A549 (cell line): ENCODE measurements at regions not wholly inside any gene's neighbourhood (a gene's known extent, or its start where the extent isn't known, plus 50 kb on each side); places are given as distances from the start of the nearest gene placed in this dataset.

ENCODE experiments used
- ATAC-seq, 2 experiments: fragments of 200-7000 bp in 1 of 2; fragments of >200 bp in 1 of 2; cut with Nextera tagmentation in 1 of 2; cut with Tn5 transposase in 1 of 2; 3 replicates each; pipeline versions ENCODE4 v1.8.0 to v1.9.1; 2018 to 2020; ENCODE audit warnings: mild to moderate bottlenecking in 1 of 2, moderate library complexity in 1 of 2
- CTCF ChIA-PET: fragments of 300-600 bp; sonication (Branson Sonifier 250); formaldehyde crosslinking; extraction: SDS; loops from one replicate; lab custom pipeline; 2021; ENCODE audit warnings: antibody characterized with exemption, inconsistent platforms; lab: Yijun Ruan, JAX
- POLR2A ChIA-PET: fragments of 350-600 bp; formaldehyde crosslinking; extraction: SDS; loops from one replicate; lab custom pipeline; 2021; ENCODE audit warnings: antibody characterized with exemption, inconsistent platforms; lab: Yijun Ruan, JAX
- DNase-seq, 2 experiments: peaks; one replicate each; pipeline versions ENCODE4 v3.0.0 to v3.0.0-alpha.2; 2011 to 2016; ENCODE audit warnings: low read depth in 1 of 2, low spot score in 1 of 2
- FAIRE-seq: peaks from 2 replicates; lab custom pipeline; 2011; peaks lifted over from hg19 to GRCh38; lab: Jason Lieb, UNC
- H3K27ac ChIP-seq, 2 experiments: fragments of >200 bp; sonication (Bioruptor Twin); formaldehyde crosslinking; 3 replicates each; pipeline ENCODE4 v1.5.1; 2016 to 2017
- H3K4me1 ChIP-seq: fragments of >200 bp; sonication (Bioruptor Twin); formaldehyde crosslinking; 3 replicates; pipeline ENCODE4 v1.6.1; 2016
- H3K4me2 ChIP-seq: fragments of >200 bp; sonication (Bioruptor Twin); formaldehyde crosslinking; 3 replicates; pipeline ENCODE4 v1.6.1; 2016
- H3K4me3 ChIP-seq: fragments of >200 bp; sonication (Bioruptor Twin); formaldehyde crosslinking; 3 replicates; pipeline ENCODE4 v1.5.1; 2016
- H3K9me3 ChIP-seq: fragments of >200 bp; sonication (Bioruptor Twin); formaldehyde crosslinking; 3 replicates; pipeline ENCODE4 v1.6.1; 2016
- ATOH8 ChIP-seq: fragments of 250-450 bp; sonication (Bioruptor Pico); IDR thresholded peaks from 2 replicates; pipeline ENCODE4 v1.5.0; 2020; ENCODE audit warnings: low read depth, mild to moderate bottlenecking, moderate library complexity
- CHD2 ChIP-seq: fragments of 150-350 bp; IDR thresholded peaks from 2 replicates; pipeline ENCODE4 v1.6.1; 2014; ENCODE audit warnings: low read length; ENCODE audit not compliant: partially characterized antibody
- CTCF ChIP-seq: fragments of >200 bp; sonication (Bioruptor Twin); formaldehyde crosslinking; IDR thresholded peaks from 3 replicates; pipeline ENCODE4 v1.5.1; 2016
- ELK1 ChIP-seq: fragments of 150-350 bp; IDR thresholded peaks from 2 replicates; pipeline ENCODE4 v1.6.1; 2014; ENCODE audit warnings: low read depth, mild to moderate bottlenecking, low read length
- ESRRA ChIP-seq: fragments of 150-350 bp; IDR thresholded peaks from 2 replicates; pipeline ENCODE4 v1.6.1; 2014; ENCODE audit warnings: mild to moderate bottlenecking, low read length, borderline replicate concordance
- FOSB ChIP-seq: fragments of 250-450 bp; sonication (Bioruptor Pico); IDR thresholded peaks from 2 replicates; pipeline ENCODE4 v1.5.0; 2020; ENCODE audit warnings: mild to moderate bottlenecking, moderate library complexity
- FOSL2 ChIP-seq, 2 experiments: fragments of 450-650 bp in 1 of 2; fragments of >200 bp in 1 of 2; sonication (Bioruptor Twin) in 1 of 2; formaldehyde crosslinking; IDR thresholded peaks; 2 replicates each; pipeline versions ENCODE4 v1.5.0 to v1.6.1; 2016 to 2020; ENCODE audit warnings: mild to moderate bottlenecking in 1 of 2, moderate library complexity in 1 of 2
- HES2 ChIP-seq: fragments of >200 bp; sonication (Bioruptor Twin); formaldehyde crosslinking; IDR thresholded peaks from 2 replicates; pipeline ENCODE4 v1.6.1; 2016
- HEYL ChIP-seq: fragments of 250-450 bp; sonication (Bioruptor Pico); IDR thresholded peaks from 2 replicates; pipeline ENCODE4 v1.8.0; 2021; ENCODE audit warnings: mild to moderate bottlenecking, moderate library complexity
- HOXA7 ChIP-seq: fragments of 250-450 bp; sonication (Bioruptor Pico); IDR thresholded peaks from 2 replicates; pipeline ENCODE4 v1.5.0; 2020; ENCODE audit warnings: mild to moderate bottlenecking, moderate library complexity
- JUNB ChIP-seq: fragments of >200 bp; sonication (Bioruptor Twin); formaldehyde crosslinking; IDR thresholded peaks from 2 replicates; pipeline ENCODE4 v1.6.1; 2016
- MAX ChIP-seq: IDR thresholded peaks from 2 replicates; pipeline ENCODE4 v1.6.1; 2012
- MAZ ChIP-seq: fragments of 150-350 bp; IDR thresholded peaks from 2 replicates; pipeline ENCODE4 v1.6.1; 2014; ENCODE audit warnings: antibody characterized with exemption, low read depth, low read length, borderline replicate concordance
- POLR2A ChIP-seq: IDR thresholded peaks from 2 replicates; pipeline ENCODE4 v1.6.1; 2012; ENCODE audit warnings: mild to moderate bottlenecking, low read length
- POLR2AphosphoS2 ChIP-seq: conservative IDR thresholded peaks from 2 replicates; pipeline ENCODE4 v1.6.1; 2012; ENCODE audit warnings: low read length, improper control_type of control experiment, inconsistent platforms
- RARB ChIP-seq: fragments of 250-450 bp; sonication (Bioruptor Pico); IDR thresholded peaks from 2 replicates; pipeline ENCODE4 v1.8.0; 2021; ENCODE audit warnings: mild to moderate bottlenecking, moderate library complexity
- REST ChIP-seq: fragments of 200-600 bp; sonication (generic); IDR thresholded peaks from 2 replicates; pipeline ENCODE4 v1.6.1; 2016; ENCODE audit warnings: antibody characterized with exemption, mild to moderate bottlenecking, moderate library complexity
- RNF2 ChIP-seq: fragments of 200-600 bp; sonication (generic); IDR thresholded peaks from 2 replicates; pipeline ENCODE4 v1.6.1; 2016; ENCODE audit warnings: low read depth, mild to moderate bottlenecking, antibody characterized with exemption, moderate library complexity, borderline replicate concordance
- SMC3 ChIP-seq: fragments of >200 bp; sonication (Bioruptor Twin); formaldehyde crosslinking; IDR thresholded peaks from 3 replicates; pipeline ENCODE4 v1.6.1; 2018; ENCODE audit warnings: inconsistent platforms
- USF2 ChIP-seq: fragments of 450-650 bp; IDR thresholded peaks from 2 replicates; pipeline ENCODE4 v1.6.1; 2014; ENCODE audit warnings: antibody characterized with exemption
- ZFP36 ChIP-seq: fragments of 450-650 bp; IDR thresholded peaks from 2 replicates; pipeline ENCODE4 v1.6.1; 2014; ENCODE audit warnings: borderline replicate concordance; ENCODE audit not compliant: partially characterized antibody
- ZSCAN20 ChIP-seq: fragments of 250-450 bp; sonication (Bioruptor Pico); IDR thresholded peaks from 2 replicates; pipeline ENCODE4 v1.8.0; 2022; ENCODE audit warnings: mild to moderate bottlenecking, moderate library complexity
- WGBS: methylation state at CpG from one replicate; pipeline ENCODE4 v1.1.6; 2017; ENCODE audit errors: missing lambda C conversion rate; 5-methylcytosine and 5-hydroxymethylcytosine counted together

- no peak for TF ChIP-seq CTCF
- TF ChIP-seq ELK1 = no peak
- TF ChIP-seq REST = no peak
- TF ChIP-seq, all 56 proteins: peak for 0
Observed at GRCh38 chr10:78769526-78769925, 299.2 kb upstream of the ZMIZ1 start (continued).

- POLR2A ChIA-PET = no interaction called here
- ATAC-seq (no peak), FAIRE-seq (no peak), DNase-seq (no peak)
- Histone ChIP-seq H3K4me2 (no peak overlapping the region), H3K4me3 (no peak overlapping the region), H3K4me1 (peaks cover 4% of the 10 kb centered on the region; the same call in 1 of the 3 replicates), H3K27ac (no peak overlapping the region), H3K9me3 (no peaks in the 10 kb centered on the region)
- TF ChIP-seq POLR2A (no peak), CTCF (no peak), POLR2AphosphoS2 (no peak), HEYL (CRISPR knock-in tag) (no peak), HOXA7 (CRISPR knock-in tag) (no peak), RARB (CRISPR knock-in tag) (no peak), RNF2 (no peak)
- CTCF ChIA-PET = interaction anchor here (1.0 kb wide), 2 partner anchors 94 to 204 kb away, joined by 3 read pairs; no protein-coding TSS in a partner anchor
- WGBS = 83% methylated on average over 16 of the region's 16 CpGs
Observed at GRCh38 chr10:78770167-78771090, 298.3 kb upstream of the ZMIZ1 start.

- no peaks in the 10 kb centered on the region for H3K9me3 ChIP-seq
- DNase-seq (no peak), ATAC-seq (no peak), FAIRE-seq (no peak)
- H3K27ac ChIP-seq = no peak overlapping the region
- CTCF ChIA-PET = no interaction called here
- H3K4me2 ChIP-seq = no peak overlapping the region
- WGBS = 81% methylated on average over 7 of the region's 7 CpGs
- POLR2A ChIA-PET = no interaction called here
- H3K4me1 ChIP-seq = peaks cover 8% of the 10 kb centered on the region; the same call in 1 of the 3 replicates
- H3K4me3 ChIP-seq = no peak overlapping the region
- TF ChIP-seq MAZ = no peak
- TF ChIP-seq HES2 = no peak
- TF ChIP-seq ZSCAN20 = no peak
- TF ChIP-seq FOSB (CRISPR knock-in tag) = no peak
- TF ChIP-seq ATOH8 (CRISPR knock-in tag) = no peak
- no peak for TF ChIP-seq ZFP36
- TF ChIP-seq CHD2 = no peak
- TF ChIP-seq SMC3 = no peak
- no peak for TF ChIP-seq MAX
- no peak for TF ChIP-seq ESRRA
- no peak for TF ChIP-seq FOSL2 (IDR thresholded peaks at IDR 0.05)
- no peak for TF ChIP-seq FOSL2 (CRISPR knock-in tag; IDR thresholded peaks at IDR 0.05)
- TF ChIP-seq JUNB = no peak
- no peak for TF ChIP-seq USF2
Observed at GRCh38 chr10:78771260-78771659, 297.5 kb upstream of the ZMIZ1 start.
